Mammary epithelial cell (primary cell): ENCODE measurements at regions not wholly inside any gene's neighbourhood (a gene's known extent, or its start where the extent isn't known, plus 50 kb on each side); places are given as distances from the start of the nearest gene placed in this dataset.

ENCODE experiments used
- EZH2 ChIP-seq: IDR thresholded peaks from 2 replicates; pipeline ENCODE4 v1.6.1; 2012; ENCODE audit warnings: low read length, inconsistent platforms, borderline replicate concordance
- TF ChIP-seq, protein P1 (sequence below), 2 donors: IDR thresholded peaks in 1 of 2; conservative IDR thresholded peaks in 1 of 2; 2 replicates each; pipeline ENCODE4 v1.5.1; 2011 to 2012; ENCODE audit warnings: inconsistent platforms in 2 of 2, low read length in 2 of 2, mild to moderate bottlenecking in 2 of 2, control low read depth in 1 of 2, low read depth in 1 of 2; ENCODE audit not compliant: insufficient read depth in 1 of 2; ENCODE audit errors: extremely low read depth in 1 of 2

DNA sequence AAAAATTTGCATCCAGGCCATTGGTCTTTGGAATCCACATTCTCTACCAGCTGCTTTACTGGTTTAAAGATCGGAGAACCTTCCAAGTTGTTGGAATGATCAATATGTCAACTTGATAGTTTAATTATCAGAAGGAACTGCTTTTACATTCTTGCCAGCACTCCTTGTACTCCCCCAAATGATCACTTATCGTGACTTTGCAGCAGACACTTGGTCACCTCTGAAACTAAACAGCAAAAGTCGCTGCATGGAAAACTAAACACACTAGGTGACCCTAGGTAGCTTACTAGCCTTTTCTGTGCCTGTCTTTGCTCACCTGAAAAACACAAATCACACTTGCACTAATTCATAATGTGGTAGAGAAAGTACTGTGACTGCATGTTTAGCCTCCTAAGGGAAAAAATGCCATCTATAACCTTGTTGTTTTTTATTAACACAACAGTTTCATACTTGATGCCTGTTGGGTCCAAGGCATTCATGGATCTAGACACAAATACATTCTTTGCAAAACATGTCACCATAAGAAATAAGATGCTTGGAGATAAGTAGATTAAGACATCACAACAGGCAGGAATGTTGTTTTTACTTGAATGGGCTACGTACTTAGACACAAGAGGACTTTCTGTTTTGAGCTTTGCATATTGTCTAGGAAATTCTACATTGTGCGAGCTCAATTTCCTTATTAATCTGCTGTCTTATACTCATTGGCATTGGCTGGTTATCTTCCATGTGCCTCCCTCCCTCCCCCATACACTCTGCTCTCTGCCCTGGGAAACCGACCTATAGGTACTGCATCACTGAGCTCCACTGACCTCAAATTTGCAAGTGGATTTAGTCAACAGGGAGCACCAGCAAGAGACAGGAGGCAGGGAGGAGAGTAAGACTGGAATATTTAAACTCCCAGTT is 219.1 kb upstream of the STK17B start:
- TF ChIP-seq, protein P1, sequence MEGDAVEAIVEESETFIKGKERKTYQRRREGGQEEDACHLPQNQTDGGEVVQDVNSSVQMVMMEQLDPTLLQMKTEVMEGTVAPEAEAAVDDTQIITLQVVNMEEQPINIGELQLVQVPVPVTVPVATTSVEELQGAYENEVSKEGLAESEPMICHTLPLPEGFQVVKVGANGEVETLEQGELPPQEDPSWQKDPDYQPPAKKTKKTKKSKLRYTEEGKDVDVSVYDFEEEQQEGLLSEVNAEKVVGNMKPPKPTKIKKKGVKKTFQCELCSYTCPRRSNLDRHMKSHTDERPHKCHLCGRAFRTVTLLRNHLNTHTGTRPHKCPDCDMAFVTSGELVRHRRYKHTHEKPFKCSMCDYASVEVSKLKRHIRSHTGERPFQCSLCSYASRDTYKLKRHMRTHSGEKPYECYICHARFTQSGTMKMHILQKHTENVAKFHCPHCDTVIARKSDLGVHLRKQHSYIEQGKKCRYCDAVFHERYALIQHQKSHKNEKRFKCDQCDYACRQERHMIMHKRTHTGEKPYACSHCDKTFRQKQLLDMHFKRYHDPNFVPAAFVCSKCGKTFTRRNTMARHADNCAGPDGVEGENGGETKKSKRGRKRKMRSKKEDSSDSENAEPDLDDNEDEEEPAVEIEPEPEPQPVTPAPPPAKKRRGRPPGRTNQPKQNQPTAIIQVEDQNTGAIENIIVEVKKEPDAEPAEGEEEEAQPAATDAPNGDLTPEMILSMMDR (conservative IDR thresholded peaks at IDR 0.05 in 1 of 2, IDR thresholded peaks at IDR 0.05 in 1 of 2; ENCODE audit: extremely low read depth in 1 of 2, insufficient read depth in 1 of 2, low read depth in 1 of 2, low read length in 2 of 2): no peak
- TF ChIP-seq EZH2: no peak
